ENCODE measurements at regions not wholly inside any gene's neighbourhood (a gene's known extent, or its start where the extent isn't known, plus 50 kb on each side); places are given as distances from the start of the nearest gene placed in this dataset.

DNA sequence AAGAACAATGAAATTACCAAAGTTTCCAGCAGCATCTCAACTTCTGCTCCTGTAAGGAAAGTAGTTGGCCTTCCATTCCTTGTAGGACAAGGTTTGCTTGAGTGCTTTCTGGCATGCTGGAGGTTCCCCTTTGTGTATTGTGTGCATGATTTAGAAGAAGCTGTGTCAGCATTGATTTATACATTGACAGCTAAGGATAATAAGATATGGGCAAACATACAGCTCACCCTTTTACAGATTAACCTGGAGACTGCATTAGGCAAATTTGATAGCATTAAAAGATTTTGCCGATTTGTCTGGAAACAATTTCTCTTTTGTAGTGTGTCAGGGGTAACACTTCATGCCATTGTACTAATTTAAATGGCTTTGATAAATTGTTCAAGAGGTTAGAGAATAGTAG, 221.8 kb upstream of the PACRGL start:
- TF ChIP-seq POLR2AphosphoS5 (IDR thresholded peaks at IDR 0.05; ENCODE audit: borderline replicate concordance, low read depth, low read length) = no peak
- TF ChIP-seq EZH2 (IDR thresholded peaks at IDR 0.05) = no peak

All from SK-N-MC (cell line).